ENCODE measurements at regions not wholly inside any gene's neighbourhood (a gene's known extent, or its start where the extent isn't known, plus 50 kb on each side); places are given as distances from the start of the nearest gene placed in this dataset.

- intact Hi-C loops (cut with DNase I), result no loop called here
- Histone ChIP-seq H3K4me3 (no peak overlapping the region), H3K27ac (no peak overlapping the region), H3K4me1 (no peaks in the 10 kb centered on the region), H3K36me3 (replicated peaks in 1 of 2; ENCODE audit: insufficient read depth in 1 of 2, low read depth in 2 of 2) (no peaks in the 10 kb centered on the region), H3K27me3 (no peaks in the 10 kb centered on the region), H3K9me3 (no peaks in the 10 kb centered on the region)
- TF ChIP-seq POLR2A (IDR thresholded peaks at IDR 0.05), result no peak
- no peak for TF ChIP-seq CTCF (IDR thresholded peaks at IDR 0.05)
- DNase-seq, result no peak
- 43% methylated on average over 7 of the region's 7 CpGs for WGBS, 2 donors
- no peak for ATAC-seq
These were observed 81.1 kb downstream of the TRIM42 start for GRCh38 chr3:140758791-140759444.

GRCh38 chr3:140760324-140761075 lies 82.6 kb downstream of the TRIM42 start:
- TF ChIP-seq CTCF (IDR thresholded peaks at IDR 0.05), result no peak
- no peak for TF ChIP-seq POLR2A (IDR thresholded peaks at IDR 0.05)
- DNase-seq, result no peak

GRCh38 chr3:140761076-140761639 lies 83.3 kb downstream of the TRIM42 start:
- no peaks in the 10 kb centered on the region for H3K27me3 ChIP-seq
- no peaks in the 10 kb centered on the region for H3K4me1 ChIP-seq
- no peaks in the 10 kb centered on the region for H3K9me3 ChIP-seq
- WGBS, 2 donors, result 71 to 81% methylated on average over 4 of the region's 4 CpGs
- DNase-seq, result no peak
- H3K27ac ChIP-seq, result no peak overlapping the region
- H3K36me3 ChIP-seq (replicated peaks in 1 of 2; ENCODE audit: insufficient read depth in 1 of 2, low read depth in 2 of 2), result no peaks in the 10 kb centered on the region
- intact Hi-C loops (cut with DNase I), result no loop called here
- no peak for ATAC-seq
- no peak overlapping the region for H3K4me3 ChIP-seq
- TF ChIP-seq POLR2A (IDR thresholded peaks at IDR 0.05) (no peak), CTCF (IDR thresholded peaks at IDR 0.05) (no peak)

More at GRCh38 chr3:140760324-140761075, 82.6 kb downstream of the TRIM42 start:
- H3K36me3 ChIP-seq (replicated peaks in 1 of 2; ENCODE audit: insufficient read depth in 1 of 2, low read depth in 2 of 2), result no peaks in the 10 kb centered on the region
- H3K4me3 ChIP-seq, result no peak overlapping the region
- no peak for ATAC-seq
- intact Hi-C loops (cut with DNase I), result no loop called here
- no peaks in the 10 kb centered on the region for H3K27me3 ChIP-seq
- H3K9me3 ChIP-seq, result no peaks in the 10 kb centered on the region
- WGBS, 2 donors, result 72 to 80% methylated on average over 4 of the region's 4 CpGs
- no peak overlapping the region for H3K27ac ChIP-seq
- H3K4me1 ChIP-seq, result no peaks in the 10 kb centered on the region

GRCh38 chr3:140762746-140763145 lies 84.9 kb downstream of the TRIM42 start:
- intact Hi-C loops (cut with DNase I), result no loop called here
- TF ChIP-seq POLR2A (IDR thresholded peaks at IDR 0.05) (no peak), CTCF (IDR thresholded peaks at IDR 0.05) (no peak)
- no peak for ATAC-seq

More at GRCh38 chr3:140762746-140763145, 84.9 kb downstream of the TRIM42 start:
- no peak for DNase-seq
- H3K4me1 ChIP-seq, result no peaks in the 10 kb centered on the region
- H3K9me3 ChIP-seq, result no peaks in the 10 kb centered on the region
- H3K4me3 ChIP-seq, result no peak overlapping the region
- no peak overlapping the region for H3K27ac ChIP-seq
- H3K36me3 ChIP-seq (replicated peaks in 1 of 2; ENCODE audit: insufficient read depth in 1 of 2, low read depth in 2 of 2), result no peaks in the 10 kb centered on the region
- H3K27me3 ChIP-seq, result no peaks in the 10 kb centered on the region

Data from body of pancreas (tissue), 4 donors.